ENCODE measurements at regions not wholly inside any gene's neighbourhood (a gene's known extent, or its start where the extent isn't known, plus 50 kb on each side); places are given as distances from the start of the nearest gene placed in this dataset.

DNA sequence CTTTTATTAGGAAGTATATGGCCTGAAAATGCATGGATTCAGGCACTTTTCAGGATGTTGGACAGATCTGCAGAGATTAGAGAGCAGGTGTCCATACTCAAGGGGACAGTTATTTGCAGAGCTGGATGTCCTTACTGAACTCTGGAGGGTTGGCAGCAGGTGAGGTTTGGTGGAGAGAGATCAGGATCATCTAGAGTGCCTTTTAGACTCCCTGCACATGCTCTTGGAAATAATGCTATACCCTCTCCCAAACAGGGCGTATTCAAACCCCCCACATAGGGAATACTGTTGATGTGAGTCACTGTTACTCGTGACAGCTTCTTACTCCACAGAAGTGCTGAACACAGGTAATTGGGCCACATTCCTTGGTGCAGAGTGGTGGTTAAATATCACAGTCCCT is 725.7 kb upstream of the SGCG start:
- no peak for DNase-seq

GRCh38 chr13:22461854-22462490 is 718.8 kb upstream of the SGCG start:
- no peak for DNase-seq

- no peak for DNase-seq
Measured at GRCh38 chr13:22463089-22463488, 717.7 kb upstream of the SGCG start.

- no peak for DNase-seq
Measured at GRCh38 chr13:22468045-22468444, 712.7 kb upstream of the SGCG start.

GRCh38 chr13:22468824-22469223 is 712.0 kb upstream of the SGCG start:
- DNase-seq = no peak

DNA sequence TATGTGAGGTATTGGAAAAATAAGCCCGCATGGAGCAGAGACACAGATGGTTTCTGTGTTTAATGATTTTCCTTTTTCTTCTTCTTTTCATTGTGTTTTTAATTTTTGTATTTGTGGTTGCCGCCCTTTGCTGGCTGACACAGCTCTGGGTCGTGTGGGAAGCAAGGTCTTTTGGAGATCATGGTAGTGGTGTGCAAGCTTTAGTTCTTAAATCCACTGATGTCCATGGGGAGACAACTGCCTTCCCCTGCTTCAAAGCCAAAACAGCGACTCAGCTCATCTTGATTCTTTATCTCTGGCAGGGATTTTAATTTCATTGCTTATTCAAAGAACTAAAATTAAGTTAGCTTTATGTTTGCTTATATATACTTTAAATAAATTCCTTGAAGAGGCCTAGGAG is 711.3 kb upstream of the SGCG start:
- DNase-seq = no peak

GRCh38 chr13:22470075-22470474 is 710.7 kb upstream of the SGCG start:
- no peak for DNase-seq

DNA sequence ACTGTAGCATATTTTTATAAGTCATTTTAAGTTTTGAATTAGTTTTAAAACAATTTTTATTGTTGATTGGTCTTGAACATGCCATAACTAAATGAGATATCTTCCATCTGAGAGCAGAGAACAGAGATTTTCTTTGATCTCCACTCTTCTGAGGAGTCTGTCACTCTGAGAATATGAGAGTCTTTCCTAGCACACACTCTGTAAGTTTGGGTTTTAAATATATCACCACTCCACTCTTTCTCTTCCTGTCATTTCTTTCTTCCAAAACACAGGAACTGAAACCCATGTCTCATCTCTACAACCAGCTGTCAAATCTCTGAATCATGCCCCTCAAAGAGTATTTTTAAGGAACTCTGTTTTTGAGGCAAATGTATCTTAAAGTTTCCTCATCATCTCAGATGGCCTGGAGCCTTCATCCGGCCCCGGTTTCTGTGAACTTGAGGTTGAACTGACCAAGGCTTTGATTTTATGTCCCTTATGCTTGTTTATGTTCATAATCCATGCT is 698.2 kb upstream of the SGCG start:
- DNase-seq = no peak

DNA sequence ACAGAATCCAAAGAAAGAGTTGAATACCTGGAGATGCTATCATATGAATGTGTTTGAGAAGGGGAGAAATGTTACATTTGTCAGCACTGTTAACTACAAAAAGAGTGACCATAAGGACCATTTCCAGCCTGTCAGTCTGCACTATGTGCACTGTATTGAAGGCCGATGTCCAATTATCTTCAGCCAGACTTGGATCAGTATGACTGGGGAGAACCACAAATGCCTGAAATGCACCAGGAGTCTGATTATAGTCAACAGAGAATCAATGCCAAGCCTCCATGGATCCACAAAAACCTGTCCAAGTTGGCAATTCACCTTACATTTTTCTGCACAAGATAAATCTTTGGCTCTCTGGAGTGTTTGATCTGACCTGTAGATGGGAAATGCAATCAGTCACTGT is 697.5 kb upstream of the SGCG start:
- no peak for DNase-seq

DNA sequence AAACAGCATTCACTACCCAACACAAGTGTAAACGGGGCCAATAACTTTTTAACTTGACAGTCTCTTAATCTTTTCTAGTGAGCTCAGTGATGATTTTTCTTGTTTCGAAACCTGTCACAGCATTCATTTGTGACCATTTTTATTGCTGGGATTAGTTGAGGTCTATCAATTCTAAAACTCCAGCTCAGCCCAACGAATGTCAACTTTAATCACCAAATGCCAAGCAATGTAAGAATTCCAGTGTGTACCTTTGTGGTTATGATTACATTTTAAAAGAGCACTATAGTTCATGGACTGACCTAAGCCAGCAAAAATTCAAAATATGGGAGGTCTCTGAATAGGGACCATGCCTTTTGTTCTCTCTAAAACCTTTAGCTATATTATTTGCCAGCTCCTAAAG is 694.3 kb upstream of the SGCG start:
- DNase-seq = no peak

DNA sequence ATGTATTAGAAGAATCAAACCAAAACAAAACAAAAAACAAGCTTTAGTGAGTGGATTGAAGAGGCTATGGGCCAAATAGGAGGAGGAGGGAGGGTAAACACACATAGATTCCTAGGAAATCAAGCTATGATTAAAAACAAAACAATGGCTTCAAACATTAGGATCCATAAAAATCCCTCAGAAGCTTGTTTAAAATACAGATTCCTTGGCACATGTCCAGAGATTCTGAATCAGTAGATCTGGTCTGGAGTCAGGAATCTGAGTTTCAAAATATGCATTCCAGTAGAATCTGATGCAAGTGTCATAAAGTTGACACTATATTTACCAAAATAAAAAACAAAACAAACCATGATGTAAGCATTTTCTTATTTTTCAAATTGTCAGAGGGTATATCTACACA is 692.8 kb upstream of the SGCG start:
- DNase-seq = no peak

GRCh38 chr13:22489771-22490170 is 691.0 kb upstream of the SGCG start:
- no peak for DNase-seq

DNA sequence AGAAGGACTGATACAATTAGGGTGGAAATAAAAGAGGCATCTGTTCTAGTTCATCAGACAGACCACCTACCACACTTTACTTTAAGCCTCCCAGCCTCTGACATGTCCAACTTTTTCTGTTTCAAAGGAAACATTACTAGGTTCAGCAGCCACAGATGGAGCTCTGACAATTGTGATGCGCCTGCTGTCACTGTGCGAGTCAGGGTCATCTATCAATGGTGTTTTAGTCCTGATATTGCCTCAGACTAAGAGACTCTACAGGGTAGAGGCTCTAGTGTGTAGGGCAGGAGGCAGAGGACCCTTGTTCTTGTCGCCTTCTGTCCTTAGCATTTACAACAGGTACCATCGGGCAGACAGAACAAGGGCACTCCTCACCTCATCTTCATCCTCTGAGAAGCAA is 685.0 kb upstream of the SGCG start:
- no peak for DNase-seq

DNA sequence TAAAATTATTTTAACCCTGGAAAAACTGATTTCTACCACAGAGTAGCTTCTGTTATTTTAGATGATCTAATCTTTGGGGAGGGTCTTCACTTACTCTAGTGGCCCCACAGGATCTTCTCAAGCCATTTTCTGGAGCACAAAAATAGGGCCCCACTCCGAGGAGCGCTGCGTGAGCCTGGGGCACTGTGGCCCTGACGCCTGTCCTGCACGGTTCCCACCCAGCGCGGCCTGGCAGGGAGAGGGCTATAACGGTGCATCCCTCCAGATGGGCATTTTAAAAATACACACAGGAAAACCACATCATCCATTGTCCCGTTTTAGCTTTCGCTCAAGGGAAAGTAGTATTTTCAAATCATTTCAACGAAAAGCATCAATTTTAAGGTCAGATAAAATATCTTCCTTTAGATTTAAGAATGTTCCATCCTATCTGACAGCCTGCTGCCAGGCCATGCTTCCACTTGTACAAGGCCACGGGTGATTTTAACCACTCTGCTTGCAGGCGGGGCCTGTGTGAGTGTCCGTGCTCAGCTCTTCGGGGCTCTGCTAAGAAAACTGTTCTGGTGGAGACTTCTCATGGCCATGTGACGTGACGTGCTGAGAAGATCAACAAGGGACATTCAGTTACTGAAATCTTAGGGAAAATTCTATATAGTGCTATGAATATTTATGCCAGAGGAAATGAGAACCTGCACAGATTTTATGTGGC is 683.8 kb upstream of the SGCG start:
- no peak for DNase-seq

DNA sequence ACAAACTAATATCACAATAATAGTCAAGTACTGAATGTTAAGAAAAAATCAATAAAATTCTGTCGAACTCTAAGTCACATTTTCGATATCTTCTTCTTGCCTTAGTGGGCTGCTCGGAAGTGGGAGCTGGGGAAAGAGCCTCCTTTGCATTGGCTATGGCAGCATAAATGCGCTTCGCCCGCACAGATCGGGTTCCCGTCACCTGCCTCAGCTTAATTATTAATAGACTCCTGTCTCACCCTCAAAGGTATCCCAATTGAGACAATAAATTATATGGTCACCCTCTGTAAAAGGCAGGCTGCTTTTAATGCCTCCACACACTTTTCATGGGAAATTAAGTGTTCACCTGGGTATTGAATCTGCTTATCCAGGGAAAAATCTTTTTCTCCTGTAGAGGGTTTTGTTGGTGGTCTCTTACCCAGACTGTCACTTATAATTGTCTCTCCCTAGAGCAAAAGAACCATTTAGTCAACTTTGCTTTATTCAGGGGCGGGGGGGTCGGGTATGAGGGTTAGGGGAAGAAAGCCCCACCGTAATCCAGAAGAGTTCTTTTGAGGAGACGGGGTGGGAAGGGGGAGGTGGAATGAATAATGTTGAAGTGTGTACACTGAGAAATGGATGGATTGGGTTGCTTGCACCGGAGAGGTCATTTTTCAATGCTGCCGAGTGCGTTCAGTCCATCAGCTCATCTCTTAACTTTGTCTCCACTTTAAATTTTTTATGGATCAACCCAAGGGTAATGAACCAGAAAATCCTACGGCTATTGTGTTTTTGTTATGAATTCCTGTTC is 682.6 kb upstream of the SGCG start:
- no peak for DNase-seq

DNA sequence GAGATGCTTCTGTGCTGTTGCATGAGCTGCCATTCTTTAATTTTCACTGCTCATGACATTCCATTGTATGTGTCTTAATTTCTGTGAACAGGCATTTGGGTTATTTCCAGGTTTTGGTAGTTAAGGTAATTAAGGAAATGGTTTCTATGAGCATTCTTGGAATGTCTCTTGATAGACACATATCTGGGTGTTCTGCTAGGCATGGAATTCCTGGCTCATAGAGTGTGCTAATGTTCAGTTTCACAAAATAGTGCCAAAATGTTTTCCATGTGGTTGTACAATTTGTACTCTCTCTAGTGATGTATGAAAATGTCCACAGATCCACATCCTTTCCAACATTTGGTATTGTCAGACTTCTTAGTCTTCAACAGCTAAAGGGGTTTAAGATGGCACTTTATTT is 680.9 kb upstream of the SGCG start:
- no peak for DNase-seq

DNA sequence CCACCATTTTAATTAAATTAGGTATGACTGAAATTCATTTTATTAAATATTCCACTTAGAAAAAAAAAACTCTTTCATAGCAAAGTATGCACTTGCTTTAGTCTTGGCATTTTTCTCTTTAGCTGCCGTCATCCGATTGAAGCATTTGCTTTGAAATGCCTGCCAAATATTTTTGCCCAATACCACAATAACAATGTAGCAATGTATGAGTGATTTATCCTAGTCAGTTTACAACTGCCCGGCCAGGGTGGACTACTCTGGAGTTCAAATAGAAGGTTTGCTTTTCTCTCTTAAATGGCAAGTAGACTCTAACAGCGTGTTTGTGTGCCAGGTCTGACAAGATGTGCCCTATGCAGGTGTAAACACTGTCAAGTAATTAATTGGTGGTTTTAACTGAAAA is 675.3 kb upstream of the SGCG start:
- DNase-seq = no peak

DNA sequence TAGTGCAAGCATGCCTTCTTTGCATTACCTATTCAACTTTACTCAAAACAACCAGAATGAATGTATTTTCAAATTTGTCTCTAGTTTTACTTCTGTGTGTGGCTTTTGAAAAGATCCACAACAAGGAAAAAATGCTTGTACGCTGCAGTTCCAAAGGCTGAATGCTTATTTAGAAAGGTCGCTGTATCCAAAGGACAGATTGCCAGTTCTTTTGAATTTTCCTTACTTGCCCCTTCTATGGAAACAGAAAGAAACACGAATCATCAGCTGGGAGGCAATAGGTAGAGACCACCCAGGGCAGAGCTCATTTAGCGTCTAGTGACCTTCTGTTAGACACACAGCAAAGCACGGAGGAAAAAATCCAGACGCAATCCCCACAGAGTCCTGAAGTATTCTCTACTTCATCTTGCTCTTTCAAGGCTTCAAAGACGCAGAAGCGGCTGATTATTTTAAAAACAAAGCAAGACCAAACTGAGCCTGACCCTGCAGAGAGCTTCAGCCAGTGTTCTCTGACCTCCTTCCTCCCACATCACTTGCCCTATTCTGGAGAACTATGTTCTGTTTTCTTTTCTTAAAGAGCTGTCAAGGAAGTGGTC is 674.6 kb upstream of the SGCG start:
- DNase-seq = no peak

DNA sequence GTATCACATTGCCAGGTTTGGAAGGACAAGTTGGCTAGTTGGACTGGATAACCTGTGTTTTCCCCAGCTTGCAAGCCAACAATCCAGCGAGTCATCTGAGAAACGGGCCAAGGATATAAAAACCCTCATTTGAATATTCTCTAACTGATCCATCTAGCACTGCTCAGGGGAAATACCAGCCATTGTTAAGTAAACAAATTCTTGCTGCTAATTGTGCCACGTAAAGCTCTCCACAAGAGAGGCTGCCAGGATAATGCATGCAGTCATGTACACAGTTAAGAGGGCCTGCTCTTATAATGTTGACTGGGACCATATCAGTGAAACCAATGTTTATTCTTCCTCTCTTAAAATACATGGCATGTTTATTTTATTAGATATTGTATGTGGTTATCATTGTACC is 663.2 kb upstream of the SGCG start:
- DNase-seq = no peak

GRCh38 chr13:22536851-22537250 is 643.9 kb upstream of the SGCG start:
- no peak for DNase-seq

DNA sequence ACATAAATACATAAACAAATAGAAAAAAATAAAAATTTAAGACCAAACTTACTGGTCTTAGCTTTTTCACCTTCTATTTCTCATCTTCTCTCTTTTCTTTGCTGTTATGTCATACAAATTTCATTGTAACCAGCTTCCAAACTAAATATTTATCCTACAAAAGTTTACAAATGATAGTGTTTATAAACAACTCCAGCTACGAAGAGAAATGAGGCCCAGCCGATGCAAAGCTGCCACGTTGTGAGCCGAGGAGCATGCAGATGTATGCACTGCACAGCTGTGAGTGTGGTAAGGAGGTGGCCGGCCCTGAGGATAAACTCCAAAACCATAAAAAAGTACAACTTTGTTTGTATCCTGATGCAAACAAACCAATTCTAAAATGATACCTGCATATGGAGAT is 642.4 kb upstream of the SGCG start:
- no peak for DNase-seq

GRCh38 chr13:22549126-22549525 is 631.7 kb upstream of the SGCG start:
- DNase-seq = no peak

GRCh38 chr13:22561581-22561980 is 619.2 kb upstream of the SGCG start:
- no peak for DNase-seq

DNA sequence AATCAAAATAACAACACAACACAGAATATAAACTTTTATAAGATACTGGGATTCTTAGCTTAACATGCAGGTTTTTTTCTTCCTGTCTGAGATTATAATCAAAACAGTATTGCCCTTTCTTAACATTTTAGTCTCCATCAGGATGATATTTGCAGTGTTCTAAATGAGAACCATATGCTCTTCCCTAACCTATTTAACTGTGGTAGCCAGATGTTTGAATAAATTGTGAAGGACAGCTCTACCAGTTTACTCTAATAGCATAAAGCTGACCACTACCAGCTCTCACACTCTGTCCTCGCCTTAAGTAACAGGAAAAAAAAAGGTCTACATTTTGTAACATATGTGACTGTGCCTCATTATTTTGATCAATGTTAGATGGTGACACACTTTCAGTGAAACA is 618.7 kb upstream of the SGCG start:
- no peak for DNase-seq
